Osteocyte (in vitro differentiated cells): ENCODE measurements at regions not wholly inside any gene's neighbourhood (a gene's known extent, or its start where the extent isn't known, plus 50 kb on each side); places are given as distances from the start of the nearest gene placed in this dataset.

Source experiments
- DNase-seq: peaks from one replicate; pipeline ENCODE4 v3.0.0; 2021; ENCODE audit warnings: mixed read lengths; ENCODE audit not compliant: unreplicated experiment; ENCODE audit errors: extremely low spot score
- H3K27ac Mint-ChIP-seq: one replicate; pipeline ENCODE4 v1.8.0; 2021; ENCODE audit warnings: mild to moderate bottlenecking, mixed read lengths; ENCODE audit not compliant: unreplicated experiment
- H3K27me3 Mint-ChIP-seq: one replicate; pipeline ENCODE4 v1.8.0; 2021; ENCODE audit warnings: mixed read lengths; ENCODE audit not compliant: unreplicated experiment
- H3K36me3 Mint-ChIP-seq: one replicate; pipeline ENCODE4 v1.8.0; 2021; ENCODE audit warnings: mixed read lengths; ENCODE audit not compliant: unreplicated experiment
- H3K4me1 Mint-ChIP-seq: one replicate; pipeline ENCODE4 v1.8.0; 2021; ENCODE audit warnings: mixed read lengths; ENCODE audit not compliant: unreplicated experiment
- H3K4me3 Mint-ChIP-seq: one replicate; pipeline ENCODE4 v1.8.0; 2021; ENCODE audit warnings: mild to moderate bottlenecking, moderate library complexity, mixed read lengths; ENCODE audit not compliant: unreplicated experiment
- H3K9me3 Mint-ChIP-seq: one replicate; pipeline ENCODE4 v1.8.0; 2021; ENCODE audit warnings: mixed read lengths; ENCODE audit not compliant: unreplicated experiment
- TF ChIP-seq, protein P1 (sequence below): fragments of 200-600 bp; sonication (generic); IDR thresholded peaks from 2 replicates; pipeline ENCODE4 v1.5.0; 2021; ENCODE audit warnings: antibody characterized with exemption, mild to moderate bottlenecking, moderate library complexity

DNA sequence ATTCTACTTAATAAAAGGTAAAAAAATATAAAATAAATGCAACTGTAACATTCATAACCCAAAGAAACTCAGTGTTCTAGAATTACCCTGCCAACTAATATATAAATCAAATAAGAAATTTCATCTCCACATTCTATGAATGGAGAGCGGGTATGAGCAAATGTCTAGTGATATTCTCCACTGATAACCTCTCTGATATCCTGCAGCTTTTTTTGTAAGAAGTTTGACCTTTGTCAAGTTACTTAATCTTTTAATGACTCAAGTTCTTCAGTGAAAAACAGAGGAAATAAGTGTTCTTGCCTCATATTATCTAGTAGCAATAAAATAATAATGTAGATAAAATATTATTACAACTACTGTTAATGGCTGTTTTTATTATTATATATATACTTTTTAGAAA is 1275.6 kb upstream of the CDH9 start:
- Mint-ChIP-seq H3K27me3 (no peaks in the 10 kb centered on the region), H3K4me3 (no peak overlapping the region), H3K36me3 (no peaks in the 10 kb centered on the region), H3K4me1 (peaks cover 13% of the 10 kb centered on the region), H3K27ac (no peak overlapping the region), H3K9me3 (no peaks in the 10 kb centered on the region)
- TF ChIP-seq, protein P1, sequence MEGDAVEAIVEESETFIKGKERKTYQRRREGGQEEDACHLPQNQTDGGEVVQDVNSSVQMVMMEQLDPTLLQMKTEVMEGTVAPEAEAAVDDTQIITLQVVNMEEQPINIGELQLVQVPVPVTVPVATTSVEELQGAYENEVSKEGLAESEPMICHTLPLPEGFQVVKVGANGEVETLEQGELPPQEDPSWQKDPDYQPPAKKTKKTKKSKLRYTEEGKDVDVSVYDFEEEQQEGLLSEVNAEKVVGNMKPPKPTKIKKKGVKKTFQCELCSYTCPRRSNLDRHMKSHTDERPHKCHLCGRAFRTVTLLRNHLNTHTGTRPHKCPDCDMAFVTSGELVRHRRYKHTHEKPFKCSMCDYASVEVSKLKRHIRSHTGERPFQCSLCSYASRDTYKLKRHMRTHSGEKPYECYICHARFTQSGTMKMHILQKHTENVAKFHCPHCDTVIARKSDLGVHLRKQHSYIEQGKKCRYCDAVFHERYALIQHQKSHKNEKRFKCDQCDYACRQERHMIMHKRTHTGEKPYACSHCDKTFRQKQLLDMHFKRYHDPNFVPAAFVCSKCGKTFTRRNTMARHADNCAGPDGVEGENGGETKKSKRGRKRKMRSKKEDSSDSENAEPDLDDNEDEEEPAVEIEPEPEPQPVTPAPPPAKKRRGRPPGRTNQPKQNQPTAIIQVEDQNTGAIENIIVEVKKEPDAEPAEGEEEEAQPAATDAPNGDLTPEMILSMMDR, result no peak
- DNase-seq, result no peak

DNA sequence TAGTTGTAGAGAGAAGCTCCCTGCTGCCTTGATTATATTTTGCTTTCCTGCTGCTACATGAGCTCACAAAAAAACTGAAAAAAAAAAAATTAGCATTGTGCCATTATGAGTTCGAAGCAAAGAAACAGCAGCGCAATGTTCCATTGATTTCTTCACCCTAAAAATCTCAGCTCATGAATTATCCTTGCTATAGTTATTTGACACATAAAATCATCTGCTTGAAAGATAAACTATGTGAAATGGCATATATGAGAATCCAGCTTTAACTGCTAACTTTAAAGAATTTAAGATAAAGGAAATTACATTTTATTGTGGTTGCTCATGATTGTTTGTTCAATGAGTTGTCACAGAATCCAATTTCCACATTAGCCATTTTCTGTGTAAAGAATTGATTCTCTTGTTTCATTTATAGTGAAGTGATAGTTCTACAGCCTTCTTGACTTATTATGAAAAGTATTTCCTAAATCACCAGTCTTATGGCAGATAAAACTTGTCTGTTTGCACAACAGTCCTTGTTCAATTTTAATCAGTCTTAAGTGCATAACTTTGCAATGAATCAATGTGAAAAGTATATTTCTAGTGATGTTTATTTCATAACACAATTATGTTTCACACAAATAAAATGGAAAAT is 1275.0 kb upstream of the CDH9 start:
- no peak for DNase-seq
- Mint-ChIP-seq H3K4me3 (no peak overlapping the region), H3K27me3 (no peaks in the 10 kb centered on the region), H3K4me1 (peaks cover 13% of the 10 kb centered on the region), H3K36me3 (no peaks in the 10 kb centered on the region), H3K9me3 (no peaks in the 10 kb centered on the region), H3K27ac (no peak overlapping the region)
- TF ChIP-seq, protein P1, result no peak

DNA sequence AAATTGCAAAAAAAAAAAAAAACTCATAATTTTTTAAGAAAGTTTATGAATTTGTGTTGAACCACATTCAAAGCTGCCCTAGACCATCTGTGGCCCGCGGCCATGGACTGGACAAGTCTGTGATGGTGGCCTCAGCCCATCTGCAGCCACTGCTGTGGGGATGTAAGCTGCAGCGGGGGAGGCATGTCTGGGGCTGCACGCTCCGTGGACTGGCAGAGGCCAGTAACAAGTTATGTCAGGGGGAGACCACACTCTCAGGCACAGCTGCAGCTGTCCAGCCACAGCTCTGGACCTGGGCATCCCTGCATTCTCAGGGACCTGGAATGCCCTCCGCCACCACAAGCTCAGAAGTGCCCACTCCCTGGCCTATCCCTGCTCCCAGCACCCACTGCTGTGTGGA is 1272.3 kb upstream of the CDH9 start:
- H3K27me3 Mint-ChIP-seq, result no peaks in the 10 kb centered on the region
- peaks cover 21% of the 10 kb centered on the region for H3K4me1 Mint-ChIP-seq
- no peaks in the 10 kb centered on the region for H3K9me3 Mint-ChIP-seq
- H3K27ac Mint-ChIP-seq, result no peak overlapping the region
- no peaks in the 10 kb centered on the region for H3K36me3 Mint-ChIP-seq
- TF ChIP-seq, protein P1, result no peak
- DNase-seq, result no peak
- H3K4me3 Mint-ChIP-seq, result no peak overlapping the region

DNA sequence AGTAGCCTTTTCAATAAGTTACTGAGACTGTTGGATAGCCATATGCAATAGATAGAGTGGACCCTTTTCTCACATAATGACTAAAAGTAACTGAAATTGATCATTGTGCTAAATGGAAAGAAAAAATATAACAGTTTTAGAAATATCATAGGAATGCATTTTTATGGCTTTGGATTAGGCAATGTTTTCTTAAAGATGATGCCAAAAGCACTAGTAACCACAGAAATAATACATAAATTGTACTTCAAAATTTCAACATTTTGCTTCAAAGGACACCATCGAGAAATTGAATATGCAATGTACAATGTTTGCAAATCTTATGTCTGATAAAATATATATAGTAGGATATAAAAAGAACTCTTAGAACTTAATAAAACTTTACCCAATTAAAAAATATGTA is 1267.5 kb upstream of the CDH9 start:
- DNase-seq, result no peak
- Mint-ChIP-seq H3K27ac (no peak overlapping the region), H3K4me1 (peaks cover 11% of the 10 kb centered on the region), H3K9me3 (peaks cover 16% of the 10 kb centered on the region), H3K27me3 (no peaks in the 10 kb centered on the region), H3K4me3 (no peak overlapping the region), H3K36me3 (peaks cover 3% of the 10 kb centered on the region)
- TF ChIP-seq, protein P1, result no peak

DNA sequence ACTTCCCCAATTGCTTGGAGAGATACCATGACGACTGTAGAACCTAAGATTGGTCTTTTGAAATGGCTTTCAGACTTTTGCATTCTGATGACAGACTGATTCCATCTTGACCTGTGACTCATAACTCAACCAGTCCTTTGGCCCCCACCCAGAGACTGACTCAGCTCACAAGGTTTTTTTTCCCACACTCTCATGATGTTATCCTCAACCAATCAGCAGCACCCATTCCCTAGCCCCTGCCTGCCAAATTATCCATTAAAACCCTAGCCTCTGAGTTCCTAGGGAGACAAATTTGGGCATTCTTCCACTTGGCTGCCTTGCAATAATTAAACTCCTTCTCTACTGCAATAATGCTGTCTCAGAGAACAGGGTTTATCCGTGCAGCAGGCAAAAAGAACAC is 1263.3 kb upstream of the CDH9 start:
- DNase-seq, result no peak
- H3K27me3 Mint-ChIP-seq, result no peaks in the 10 kb centered on the region
- no peak overlapping the region for H3K4me3 Mint-ChIP-seq
- peaks cover 20% of the 10 kb centered on the region for H3K9me3 Mint-ChIP-seq
- H3K4me1 Mint-ChIP-seq, result peaks cover 11% of the 10 kb centered on the region
- TF ChIP-seq, protein P1, result no peak
- no peak overlapping the region for H3K27ac Mint-ChIP-seq
- H3K36me3 Mint-ChIP-seq, result peaks cover 3% of the 10 kb centered on the region
